Transverse colon (tissue), 4 donors: ENCODE measurements at regions not wholly inside any gene's neighbourhood (a gene's known extent, or its start where the extent isn't known, plus 50 kb on each side); places are given as distances from the start of the nearest gene placed in this dataset.
"Not testable (repeated sequence)": the region's sequence is repeated elsewhere in the genome, so short reads cannot be mapped to it uniquely, and the experiment has no call there.

Source experiments
- CTCF ChIP-seq, 5 experiments: fragments of 200-600 bp in 3 of 5; fragments of 450-650 bp in 2 of 5; sonication (generic) in 3 of 5; IDR thresholded peaks; 1 replicate in 2 of 5; 2 replicates in 3 of 5; pipeline ENCODE4 v1.5.1; 2016 to 2017; ENCODE audit warnings: antibody characterized with exemption in 5 of 5, inconsistent platforms in 3 of 5, mild to moderate bottlenecking in 2 of 5, moderate library complexity in 1 of 5
- POLR2AphosphoS5 ChIP-seq, 3 donors: sonication (generic); formaldehyde crosslinking; IDR thresholded peaks; one replicate each; pipeline ENCODE4 v1.6.1; 2016; ENCODE audit warnings: antibody characterized with exemption in 3 of 3

DNA sequence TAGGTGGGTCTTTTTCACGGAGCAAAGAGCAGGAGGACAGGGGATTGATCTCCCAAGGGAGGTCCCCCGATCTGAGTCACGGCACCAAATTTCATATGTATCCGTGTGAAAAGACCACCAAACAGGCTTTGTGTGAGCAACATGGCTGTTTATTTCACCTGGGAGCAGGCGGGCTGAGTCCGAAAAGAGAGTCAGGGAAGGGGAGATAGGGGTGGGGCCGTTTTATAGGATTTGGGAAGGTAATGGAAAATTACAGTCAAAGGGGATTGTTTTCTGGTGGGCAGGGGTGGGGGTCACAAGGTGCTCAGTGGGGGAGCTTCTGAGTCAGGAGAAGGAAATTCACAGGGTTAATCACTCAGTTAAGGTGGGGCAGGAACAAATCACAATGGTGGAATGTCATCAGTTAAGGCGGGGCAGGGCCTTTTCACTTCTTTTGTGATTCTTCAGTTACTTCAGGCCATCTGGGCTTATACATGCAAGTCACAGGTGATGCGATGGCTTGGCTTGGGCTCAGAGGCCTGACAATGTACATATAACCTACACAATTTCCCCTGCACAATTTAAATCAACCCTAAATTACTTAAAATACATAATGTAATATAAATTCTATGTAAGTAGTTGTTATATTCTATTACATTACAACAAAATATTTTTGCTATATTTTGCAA lies 921.3 kb upstream of the ALCAM start:
- TF ChIP-seq CTCF, POLR2AphosphoS5 (IDR thresholded peaks at IDR 0.05): not testable (repeated sequence)
